ENCODE measurements at regions not wholly inside any gene's neighbourhood (a gene's known extent, or its start where the extent isn't known, plus 50 kb on each side); places are given as distances from the start of the nearest gene placed in this dataset.

GRCh38 chrX:40411340-40412111, 169.2 kb upstream of the ATP6AP2 start:
- TF ChIP-seq CTCF (IDR thresholded peaks at IDR 0.05; ENCODE audit: insufficient read depth, low read depth, low read length, missing control alignments): no peak
- no peak overlapping the region for H3K4me3 ChIP-seq (ENCODE audit: low read length)
- no peak for DNase-seq (ENCODE audit: low read depth)

GRCh38 chrX:40410859-40411258, 169.9 kb upstream of the ATP6AP2 start:
- no peak overlapping the region for H3K4me3 ChIP-seq (ENCODE audit: low read length)
- TF ChIP-seq CTCF (IDR thresholded peaks at IDR 0.05; ENCODE audit: insufficient read depth, low read depth, low read length, missing control alignments): no peak
- no peak for DNase-seq (ENCODE audit: low read depth)

GRCh38 chrX:40406330-40406859, 174.4 kb upstream of the ATP6AP2 start:
- DNase-seq (ENCODE audit: low read depth): no peak
- no peak overlapping the region for H3K4me3 ChIP-seq (ENCODE audit: low read length)
- TF ChIP-seq CTCF (IDR thresholded peaks at IDR 0.05; ENCODE audit: insufficient read depth, low read depth, low read length, missing control alignments): no peak

- DNase-seq (ENCODE audit: low read depth): no peak
- H3K4me3 ChIP-seq (ENCODE audit: low read length): no peak overlapping the region
- no peak for TF ChIP-seq CTCF (IDR thresholded peaks at IDR 0.05; ENCODE audit: insufficient read depth, low read depth, low read length, missing control alignments)
Measured at GRCh38 chrX:40405399-40405798, 175.4 kb upstream of the ATP6AP2 start.

- no peak for TF ChIP-seq CTCF (IDR thresholded peaks at IDR 0.05; ENCODE audit: insufficient read depth, low read depth, low read length, missing control alignments)
- no peak overlapping the region for H3K4me3 ChIP-seq (ENCODE audit: low read length)
- DNase-seq (ENCODE audit: low read depth): no peak
Measured at GRCh38 chrX:40403757-40404156, 177.0 kb upstream of the ATP6AP2 start.

GRCh38 chrX:40402831-40403533, 177.8 kb upstream of the ATP6AP2 start:
- H3K4me3 ChIP-seq (ENCODE audit: low read length): no peak overlapping the region
- peak; percentile 47 for DNase-seq (ENCODE audit: low read depth)
- TF ChIP-seq CTCF (IDR thresholded peaks at IDR 0.05; ENCODE audit: insufficient read depth, low read depth, low read length, missing control alignments): no peak
